ENCODE measurements at regions not wholly inside any gene's neighbourhood (a gene's known extent, or its start where the extent isn't known, plus 50 kb on each side); places are given as distances from the start of the nearest gene placed in this dataset.

DNA sequence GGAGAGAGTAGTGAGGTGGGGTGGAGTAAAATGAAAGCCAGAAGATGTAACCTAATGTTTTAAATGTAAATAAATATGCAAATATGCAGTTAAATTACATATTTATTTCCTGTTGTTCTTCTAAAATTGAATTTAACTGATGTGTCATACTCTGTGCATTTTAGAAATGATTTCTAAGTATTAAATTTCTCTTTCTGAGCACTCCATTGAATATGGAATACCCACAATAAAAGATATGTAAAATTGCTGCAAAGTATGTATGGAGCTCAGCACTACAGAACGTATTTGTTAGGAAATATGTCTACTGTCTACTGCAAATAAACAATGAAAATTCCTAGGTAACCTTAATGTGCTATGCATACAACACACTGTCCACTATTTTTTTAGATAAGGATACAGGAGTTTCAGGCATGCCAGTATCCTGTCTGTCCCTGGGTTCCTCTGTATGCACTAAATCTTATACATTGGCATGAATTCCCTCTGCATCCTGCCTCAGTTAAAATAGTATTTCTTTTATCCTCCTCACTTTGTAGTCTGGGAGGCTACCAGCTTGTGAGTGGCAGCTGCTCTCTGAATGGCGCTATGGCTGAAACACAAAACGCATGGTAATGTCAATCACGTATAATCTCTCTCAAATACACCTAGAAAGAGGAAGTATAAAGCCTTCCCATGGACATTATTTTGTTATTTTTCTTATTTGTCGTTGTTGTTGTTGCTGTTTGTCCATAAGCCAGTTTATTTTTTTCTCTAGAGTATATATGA, 579.5 kb downstream of the PYDC2 start:
- Histone ChIP-seq H2AFZ (no peak overlapping the region), H3K9me2 (ENCODE audit: insufficient read depth) (no peaks in the 10 kb centered on the region), H3K27me3 (replicated peaks; ENCODE audit: insufficient read depth) (no peaks in the 10 kb centered on the region), H3K27ac (no peak overlapping the region), H3K9ac (no peak overlapping the region), H3F3A (ENCODE audit: insufficient read depth) (no peaks in the 10 kb centered on the region), H3K4me1 (ENCODE audit: insufficient read depth) (no peaks in the 10 kb centered on the region), H3K79me2 (ENCODE audit: insufficient read depth) (no peaks in the 10 kb centered on the region), H3K36me3 (ENCODE audit: low read depth) (no peaks in the 10 kb centered on the region), H4K20me1 (ENCODE audit: insufficient read depth) (no peaks in the 10 kb centered on the region), H3K4me3 (no peak overlapping the region), H3K9me3 (ENCODE audit: low read depth) (peaks cover 4% of the 10 kb centered on the region), H3K4me2 (ENCODE audit: unreplicated experiment) (no peak overlapping the region)
- in situ Hi-C loops (cut with MboI), result no loop called here
- WGBS, 2 experiments (ENCODE audit: low coverage in 1 of 2, low lambda C conversion rate in 2 of 2, missing lambda C conversion rate in 2 of 2), result 13 to 27% methylated on average over 5 of the region's 5 CpGs
- no peak for TF ChIP-seq EZH2 (IDR thresholded peaks at IDR 0.05; ENCODE audit: insufficient read depth, poor library complexity, severe bottlenecking)
- TF ChIP-seq EZH2phosphoT487 (IDR thresholded peaks at IDR 0.05; ENCODE audit: insufficient read depth, low read depth), result no peak
- DNase-seq, result no peak

DNA sequence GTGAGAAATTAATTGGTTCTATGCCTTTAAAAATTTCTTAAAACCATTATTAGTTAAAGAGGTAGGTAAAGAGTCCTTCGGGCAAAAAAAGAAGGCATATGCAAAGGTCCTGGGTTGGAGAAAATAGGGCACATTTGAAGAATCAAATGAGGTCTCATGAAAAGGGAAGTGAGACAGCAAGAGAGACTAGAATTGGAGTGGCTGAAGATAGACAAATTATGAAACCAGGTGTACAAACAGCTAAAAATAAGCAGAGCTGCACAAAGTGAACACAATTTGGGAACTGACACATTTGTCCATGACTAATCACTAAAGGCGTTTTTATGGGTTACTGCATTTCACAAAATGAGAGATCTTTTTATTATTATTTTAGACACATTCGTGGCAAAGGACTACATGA, 581.2 kb downstream of the PYDC2 start:
- Histone ChIP-seq H3K4me2 (ENCODE audit: unreplicated experiment) (no peak overlapping the region), H3K79me2 (ENCODE audit: insufficient read depth) (no peaks in the 10 kb centered on the region), H3K27ac (no peak overlapping the region), H3F3A (ENCODE audit: insufficient read depth) (no peaks in the 10 kb centered on the region), H3K4me3 (no peak overlapping the region), H4K20me1 (ENCODE audit: insufficient read depth) (no peaks in the 10 kb centered on the region), H3K9me2 (ENCODE audit: insufficient read depth) (no peaks in the 10 kb centered on the region), H2AFZ (no peak overlapping the region), H3K9me3 (ENCODE audit: low read depth) (peaks cover 4% of the 10 kb centered on the region), H3K9ac (no peak overlapping the region), H3K4me1 (ENCODE audit: insufficient read depth) (no peaks in the 10 kb centered on the region), H3K27me3 (replicated peaks; ENCODE audit: insufficient read depth) (no peaks in the 10 kb centered on the region), H3K36me3 (ENCODE audit: low read depth) (no peaks in the 10 kb centered on the region)
- in situ Hi-C loops (cut with MboI), result no loop called here
- 14 to 19% methylated on average over 3 of the region's 3 CpGs for WGBS, 2 experiments (ENCODE audit: low coverage in 1 of 2, low lambda C conversion rate in 2 of 2, missing lambda C conversion rate in 2 of 2)
- no peak for TF ChIP-seq EZH2 (IDR thresholded peaks at IDR 0.05; ENCODE audit: insufficient read depth, poor library complexity, severe bottlenecking)
- TF ChIP-seq EZH2phosphoT487 (IDR thresholded peaks at IDR 0.05; ENCODE audit: insufficient read depth, low read depth), result no peak
- no peak for DNase-seq

GRCh38 chr3:192054881-192055280, 593.9 kb downstream of the PYDC2 start:
- in situ Hi-C loops (cut with MboI), result no loop called here

GRCh38 chr3:192055946-192056345, 595.0 kb downstream of the PYDC2 start:
- H3F3A ChIP-seq (ENCODE audit: insufficient read depth), result no peaks in the 10 kb centered on the region

More at GRCh38 chr3:192054881-192055280, 593.9 kb downstream of the PYDC2 start:
- no peaks in the 10 kb centered on the region for H3F3A ChIP-seq (ENCODE audit: insufficient read depth)
- H3K27ac ChIP-seq, result no peak overlapping the region
- no peaks in the 10 kb centered on the region for H4K20me1 ChIP-seq (ENCODE audit: insufficient read depth)
- no peaks in the 10 kb centered on the region for H3K36me3 ChIP-seq (ENCODE audit: low read depth)
- no peaks in the 10 kb centered on the region for H3K4me1 ChIP-seq (ENCODE audit: insufficient read depth)
- no peak overlapping the region for H3K4me2 ChIP-seq (ENCODE audit: unreplicated experiment)
- no peaks in the 10 kb centered on the region for H3K9me2 ChIP-seq (ENCODE audit: insufficient read depth)
- no peaks in the 10 kb centered on the region for H3K79me2 ChIP-seq (ENCODE audit: insufficient read depth)
- no peaks in the 10 kb centered on the region for H3K9me3 ChIP-seq (ENCODE audit: low read depth)
- 3 to 5% methylated on average over 2 of the region's 2 CpGs for WGBS, 2 experiments (ENCODE audit: low coverage in 1 of 2, low lambda C conversion rate in 2 of 2, missing lambda C conversion rate in 2 of 2)
- no peak overlapping the region for H3K4me3 ChIP-seq
- H2AFZ ChIP-seq, result no peak overlapping the region
- DNase-seq, result no peak
- no peaks in the 10 kb centered on the region for H3K27me3 ChIP-seq (replicated peaks; ENCODE audit: insufficient read depth)
- TF ChIP-seq EZH2 (IDR thresholded peaks at IDR 0.05; ENCODE audit: insufficient read depth, poor library complexity, severe bottlenecking), result no peak
- TF ChIP-seq EZH2phosphoT487 (IDR thresholded peaks at IDR 0.05; ENCODE audit: insufficient read depth, low read depth), result no peak
- H3K9ac ChIP-seq, result no peak overlapping the region

More at GRCh38 chr3:192055946-192056345, 595.0 kb downstream of the PYDC2 start:
- H4K20me1 ChIP-seq (ENCODE audit: insufficient read depth), result no peaks in the 10 kb centered on the region
- H3K9me3 ChIP-seq (ENCODE audit: low read depth), result no peaks in the 10 kb centered on the region
- WGBS, 2 experiments (ENCODE audit: low coverage in 1 of 2, low lambda C conversion rate in 2 of 2, missing lambda C conversion rate in 2 of 2), result 3 to 8% methylated on average over 3 of the region's 3 CpGs
- H2AFZ ChIP-seq, result no peak overlapping the region
- H3K4me2 ChIP-seq (ENCODE audit: unreplicated experiment), result no peak overlapping the region
- DNase-seq, result no peak
- H3K27me3 ChIP-seq (replicated peaks; ENCODE audit: insufficient read depth), result no peaks in the 10 kb centered on the region
- TF ChIP-seq EZH2 (IDR thresholded peaks at IDR 0.05; ENCODE audit: insufficient read depth, poor library complexity, severe bottlenecking), result no peak
- no peak for TF ChIP-seq EZH2phosphoT487 (IDR thresholded peaks at IDR 0.05; ENCODE audit: insufficient read depth, low read depth)
- H3K79me2 ChIP-seq (ENCODE audit: insufficient read depth), result no peaks in the 10 kb centered on the region
- no peaks in the 10 kb centered on the region for H3K4me1 ChIP-seq (ENCODE audit: insufficient read depth)
- H3K9me2 ChIP-seq (ENCODE audit: insufficient read depth), result no peaks in the 10 kb centered on the region
- in situ Hi-C loops (cut with MboI), result no loop called here
- no peak overlapping the region for H3K27ac ChIP-seq
- H3K36me3 ChIP-seq (ENCODE audit: low read depth), result no peaks in the 10 kb centered on the region
- no peak overlapping the region for H3K9ac ChIP-seq
- no peak overlapping the region for H3K4me3 ChIP-seq

Measured in GM23248 (cell line).